GM21786 (cell line): ENCODE measurements at regions not wholly inside any gene's neighbourhood (a gene's known extent, or its start where the extent isn't known, plus 50 kb on each side); places are given as distances from the start of the nearest gene placed in this dataset.

ENCODE experiments used
- ATAC-seq: cut with Tn5 transposase; IDR thresholded peaks from one replicate; pipeline ENCODE4 v1.9.1; 2021; ENCODE audit not compliant: unreplicated experiment

- no peak for ATAC-seq
Observed at GRCh38 chr20:19945732-19946670, 71.2 kb upstream of the NAA20 start.

- no peak for ATAC-seq
Observed at GRCh38 chr20:19947611-19948264, 69.4 kb upstream of the NAA20 start.

- no peak for ATAC-seq
Observed at GRCh38 chr20:19949195-19949867, 67.8 kb upstream of the NAA20 start.

GRCh38 chr20:19950042-19950441 is 67.1 kb upstream of the NAA20 start:
- ATAC-seq = no peak

- ATAC-seq = no peak
Observed at GRCh38 chr20:19952392-19952791, 64.8 kb upstream of the NAA20 start.

GRCh38 chr20:19953606-19954005 is 63.6 kb upstream of the NAA20 start:
- no peak for ATAC-seq

GRCh38 chr20:19956976-19957375 is 60.2 kb upstream of the NAA20 start:
- ATAC-seq = no peak

GRCh38 chr20:19958219-19958618 is 58.9 kb upstream of the NAA20 start:
- ATAC-seq = no peak

- ATAC-seq = no peak
Observed at GRCh38 chr20:19958928-19959327, 58.2 kb upstream of the NAA20 start.

GRCh38 chr20:19960745-19961144 is 56.4 kb upstream of the NAA20 start:
- ATAC-seq = no peak

GRCh38 chr20:19961293-19961692 is 55.9 kb upstream of the NAA20 start:
- ATAC-seq = no peak

GRCh38 chr20:19962958-19963357 is 54.2 kb upstream of the NAA20 start:
- ATAC-seq = no peak

- no peak for ATAC-seq
Observed at GRCh38 chr20:19964289-19965265, 52.6 kb upstream of the NAA20 start.

- ATAC-seq = no peak
Observed at GRCh38 chr20:19966840-19967239, 50.3 kb upstream of the NAA20 start.
